HEK293 (cell line): ENCODE measurements at regions not wholly inside any gene's neighbourhood (a gene's known extent, or its start where the extent isn't known, plus 50 kb on each side); places are given as distances from the start of the nearest gene placed in this dataset.

ENCODE experiments used
- GLI4 ChIP-seq: fragments of 450-650 bp; formaldehyde crosslinking; IDR thresholded peaks from 2 replicates; pipeline ENCODE4 v1.5.1; 2016; ENCODE audit warnings: missing biosample characterization, missing genetic modification characterization
- GLIS1 ChIP-seq: fragments of 450-650 bp; formaldehyde crosslinking; IDR thresholded peaks from 2 replicates; pipeline ENCODE4 v1.5.1; 2016; ENCODE audit warnings: missing biosample characterization, missing genetic modification characterization
- HOXC10 ChIP-seq: sonication (generic); formaldehyde crosslinking; IDR thresholded peaks from 2 replicates; pipeline ENCODE4 v1.8.1; 2023; ENCODE audit warnings: mild to moderate bottlenecking, missing genetic modification reagents
- KLF16 ChIP-seq: fragments of 450-650 bp; formaldehyde crosslinking; IDR thresholded peaks from 2 replicates; pipeline ENCODE4 v1.5.1; 2017; ENCODE audit warnings: missing biosample characterization, missing genetic modification characterization
- PRDM10 ChIP-seq: fragments of 450-650 bp; formaldehyde crosslinking; IDR thresholded peaks from 2 replicates; pipeline ENCODE4 v1.5.1; 2016; ENCODE audit warnings: missing biosample characterization, missing genetic modification characterization
- YY1 ChIP-seq: fragments of 450-650 bp; formaldehyde crosslinking; IDR thresholded peaks from 2 replicates; pipeline ENCODE4 v1.5.1; 2018; ENCODE audit warnings: missing biosample characterization, missing genetic modification characterization
- ZBTB1 ChIP-seq: fragments of 450-650 bp; formaldehyde crosslinking; IDR thresholded peaks from 2 replicates; pipeline ENCODE4 v1.5.1; 2016; ENCODE audit warnings: missing biosample characterization, missing genetic modification characterization
- ZNF174 ChIP-seq: fragments of 450-650 bp; formaldehyde crosslinking; IDR thresholded peaks from 2 replicates; pipeline ENCODE4 v1.5.0; 2017; ENCODE audit warnings: missing biosample characterization, mild to moderate bottlenecking, missing genetic modification characterization
- ZNF18 ChIP-seq: fragments of 450-650 bp; formaldehyde crosslinking; IDR thresholded peaks from 2 replicates; pipeline ENCODE4 v1.5.1; 2016; ENCODE audit warnings: missing biosample characterization, missing genetic modification characterization
- ZNF274 ChIP-seq, 2 experiments: fragments of 200-500 bp in 1 of 2; fragments of 450-650 bp in 1 of 2; sonication (Bioruptor generic) in 1 of 2; formaldehyde crosslinking in 1 of 2; IDR thresholded peaks; 2 replicates each; pipeline versions ENCODE4 v1.5.1 to v1.6.1; 2014 to 2016; ENCODE audit warnings: borderline replicate concordance in 1 of 2, inconsistent platforms in 1 of 2, low read length in 1 of 2, missing biosample characterization in 1 of 2, missing genetic modification characterization in 1 of 2
- ZNF350 ChIP-seq: fragments of 450-650 bp; formaldehyde crosslinking; IDR thresholded peaks from 2 replicates; pipeline ENCODE4 v1.5.0; 2017; ENCODE audit warnings: missing biosample characterization, mild to moderate bottlenecking, missing genetic modification characterization
- ZNF473 ChIP-seq: fragments of 450-650 bp; formaldehyde crosslinking; IDR thresholded peaks from 2 replicates; pipeline ENCODE4 v1.5.1; 2017; ENCODE audit warnings: missing biosample characterization, missing genetic modification characterization
- TF ChIP-seq, protein P1 (sequence below): fragments of 450-650 bp; formaldehyde crosslinking; IDR thresholded peaks from 2 replicates; pipeline ENCODE4 v1.5.1; 2016; ENCODE audit warnings: missing biosample characterization, missing genetic modification characterization
- TF ChIP-seq, protein P2 (sequence below): fragments of 450-650 bp; formaldehyde crosslinking; IDR thresholded peaks from 2 replicates; pipeline ENCODE4 v1.5.1; 2016; ENCODE audit warnings: missing biosample characterization, missing genetic modification characterization

- TF ChIP-seq, protein P1, sequence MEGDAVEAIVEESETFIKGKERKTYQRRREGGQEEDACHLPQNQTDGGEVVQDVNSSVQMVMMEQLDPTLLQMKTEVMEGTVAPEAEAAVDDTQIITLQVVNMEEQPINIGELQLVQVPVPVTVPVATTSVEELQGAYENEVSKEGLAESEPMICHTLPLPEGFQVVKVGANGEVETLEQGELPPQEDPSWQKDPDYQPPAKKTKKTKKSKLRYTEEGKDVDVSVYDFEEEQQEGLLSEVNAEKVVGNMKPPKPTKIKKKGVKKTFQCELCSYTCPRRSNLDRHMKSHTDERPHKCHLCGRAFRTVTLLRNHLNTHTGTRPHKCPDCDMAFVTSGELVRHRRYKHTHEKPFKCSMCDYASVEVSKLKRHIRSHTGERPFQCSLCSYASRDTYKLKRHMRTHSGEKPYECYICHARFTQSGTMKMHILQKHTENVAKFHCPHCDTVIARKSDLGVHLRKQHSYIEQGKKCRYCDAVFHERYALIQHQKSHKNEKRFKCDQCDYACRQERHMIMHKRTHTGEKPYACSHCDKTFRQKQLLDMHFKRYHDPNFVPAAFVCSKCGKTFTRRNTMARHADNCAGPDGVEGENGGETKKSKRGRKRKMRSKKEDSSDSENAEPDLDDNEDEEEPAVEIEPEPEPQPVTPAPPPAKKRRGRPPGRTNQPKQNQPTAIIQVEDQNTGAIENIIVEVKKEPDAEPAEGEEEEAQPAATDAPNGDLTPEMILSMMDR (tag by site-specific recombination): no peak
- TF ChIP-seq YY1 (tag by site-specific recombination) (no peak), PRDM10 (tag by site-specific recombination) (no peak), ZNF350 (tag by site-specific recombination) (no peak), ZNF174 (tag by site-specific recombination) (no peak), GLI4 (no peak), GLIS1 (tag by site-specific recombination) (no peak), KLF16 (tag by site-specific recombination) (no peak), HOXC10 (CRISPR knock-in tag) (no peak), ZNF274 (IDR thresholded peaks at IDR 0.05; ENCODE audit: low read length) (no peak), ZNF274 (tag by site-specific recombination; IDR thresholded peaks at IDR 0.05; ENCODE audit: borderline replicate concordance) (no peak), ZNF473 (tag by site-specific recombination) (no peak), ZBTB1 (no peak), ZNF18 (no peak)
- TF ChIP-seq, protein P2, sequence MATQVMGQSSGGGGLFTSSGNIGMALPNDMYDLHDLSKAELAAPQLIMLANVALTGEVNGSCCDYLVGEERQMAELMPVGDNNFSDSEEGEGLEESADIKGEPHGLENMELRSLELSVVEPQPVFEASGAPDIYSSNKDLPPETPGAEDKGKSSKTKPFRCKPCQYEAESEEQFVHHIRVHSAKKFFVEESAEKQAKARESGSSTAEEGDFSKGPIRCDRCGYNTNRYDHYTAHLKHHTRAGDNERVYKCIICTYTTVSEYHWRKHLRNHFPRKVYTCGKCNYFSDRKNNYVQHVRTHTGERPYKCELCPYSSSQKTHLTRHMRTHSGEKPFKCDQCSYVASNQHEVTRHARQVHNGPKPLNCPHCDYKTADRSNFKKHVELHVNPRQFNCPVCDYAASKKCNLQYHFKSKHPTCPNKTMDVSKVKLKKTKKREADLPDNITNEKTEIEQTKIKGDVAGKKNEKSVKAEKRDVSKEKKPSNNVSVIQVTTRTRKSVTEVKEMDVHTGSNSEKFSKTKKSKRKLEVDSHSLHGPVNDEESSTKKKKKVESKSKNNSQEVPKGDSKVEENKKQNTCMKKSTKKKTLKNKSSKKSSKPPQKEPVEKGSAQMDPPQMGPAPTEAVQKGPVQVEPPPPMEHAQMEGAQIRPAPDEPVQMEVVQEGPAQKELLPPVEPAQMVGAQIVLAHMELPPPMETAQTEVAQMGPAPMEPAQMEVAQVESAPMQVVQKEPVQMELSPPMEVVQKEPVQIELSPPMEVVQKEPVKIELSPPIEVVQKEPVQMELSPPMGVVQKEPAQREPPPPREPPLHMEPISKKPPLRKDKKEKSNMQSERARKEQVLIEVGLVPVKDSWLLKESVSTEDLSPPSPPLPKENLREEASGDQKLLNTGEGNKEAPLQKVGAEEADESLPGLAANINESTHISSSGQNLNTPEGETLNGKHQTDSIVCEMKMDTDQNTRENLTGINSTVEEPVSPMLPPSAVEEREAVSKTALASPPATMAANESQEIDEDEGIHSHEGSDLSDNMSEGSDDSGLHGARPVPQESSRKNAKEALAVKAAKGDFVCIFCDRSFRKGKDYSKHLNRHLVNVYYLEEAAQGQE (tag by site-specific recombination): no peak
Observed at GRCh38 chr12:74401035-74401434, 136.6 kb upstream of the ATXN7L3B start.
